Stimulated activated CD4-positive, alpha-beta T cell treated with anti-CD3 and anti-CD28 coated beads, Interleukin-1b, Interleukin-23, amount 100 ng/mL, for 24 hours (primary cell): ENCODE measurements at regions not wholly inside any gene's neighbourhood (a gene's known extent, or its start where the extent isn't known, plus 50 kb on each side); places are given as distances from the start of the nearest gene placed in this dataset.

Source experiments
- DNase-seq, 4 experiments: peaks; one replicate each; pipeline ENCODE4 v3.0.0-alpha.2; 2020; ENCODE audit warnings: low read depth in 4 of 4, low spot score in 1 of 4

- no peak for DNase-seq
Observed at GRCh38 chr5:117262572-117263131, 688.0 kb upstream of the SEMA6A start.

GRCh38 chr5:117261948-117262571 lies 687.4 kb upstream of the SEMA6A start:
- DNase-seq = no peak

DNA sequence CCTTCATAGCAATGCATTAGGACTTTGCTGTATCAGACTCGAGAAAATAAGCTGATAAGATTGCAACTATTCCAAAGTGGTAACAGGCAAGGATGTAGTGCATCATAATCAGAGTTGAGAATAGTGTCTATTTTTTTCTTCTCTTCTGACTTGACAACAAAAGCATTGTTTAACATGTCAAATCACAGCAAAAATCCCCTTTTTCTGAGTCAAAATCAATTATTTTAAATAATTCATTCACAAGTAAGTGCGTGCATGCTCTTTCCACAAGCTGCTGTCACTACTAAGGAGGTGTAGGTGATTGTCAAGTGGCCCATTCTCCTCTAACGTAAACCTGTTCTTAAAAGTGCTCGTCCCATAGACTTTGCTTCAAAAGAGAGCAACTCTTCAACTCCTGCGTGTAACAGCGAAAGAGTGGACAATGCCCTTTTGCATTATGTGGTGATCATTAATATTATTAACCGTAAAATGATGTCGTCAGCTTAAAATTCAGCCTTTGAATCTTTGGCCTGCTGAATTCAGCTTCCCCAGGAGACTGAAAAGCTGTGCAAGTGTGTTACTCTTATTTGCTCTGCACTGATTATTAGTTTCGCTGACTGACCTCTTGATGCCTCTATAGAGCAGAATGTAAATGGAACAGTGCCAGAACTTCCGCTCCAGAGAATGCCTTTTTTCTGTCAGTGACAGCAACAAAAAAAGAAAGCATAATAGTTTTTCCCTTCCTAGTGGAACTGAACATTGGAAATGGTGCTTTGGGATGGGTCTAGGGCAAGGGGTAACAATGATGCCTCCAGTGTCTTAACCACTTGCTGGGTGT lies 680.8 kb upstream of the SEMA6A start:
- no peak for DNase-seq

DNA sequence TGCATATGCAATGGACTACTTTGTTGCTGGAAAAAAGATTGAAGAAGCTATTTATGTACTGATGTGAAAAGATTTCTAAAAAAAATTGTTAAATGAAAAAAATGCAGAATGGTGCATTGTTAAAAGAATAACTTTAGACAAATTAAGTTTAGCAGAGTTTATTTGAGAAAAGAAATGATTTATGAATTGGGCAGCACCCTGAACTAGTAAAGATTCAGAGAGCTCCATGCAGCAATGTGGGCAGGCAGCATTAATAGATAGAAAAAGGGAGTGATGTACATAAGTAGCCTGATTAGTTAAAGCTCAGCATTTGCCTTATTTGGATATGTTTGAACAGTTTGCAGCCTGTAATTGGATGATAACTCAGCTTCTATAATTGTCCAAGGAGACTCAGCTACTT lies 677.9 kb upstream of the SEMA6A start:
- no peak for DNase-seq

- no peak for DNase-seq
Observed at GRCh38 chr5:117249086-117249815, 674.6 kb upstream of the SEMA6A start.

DNA sequence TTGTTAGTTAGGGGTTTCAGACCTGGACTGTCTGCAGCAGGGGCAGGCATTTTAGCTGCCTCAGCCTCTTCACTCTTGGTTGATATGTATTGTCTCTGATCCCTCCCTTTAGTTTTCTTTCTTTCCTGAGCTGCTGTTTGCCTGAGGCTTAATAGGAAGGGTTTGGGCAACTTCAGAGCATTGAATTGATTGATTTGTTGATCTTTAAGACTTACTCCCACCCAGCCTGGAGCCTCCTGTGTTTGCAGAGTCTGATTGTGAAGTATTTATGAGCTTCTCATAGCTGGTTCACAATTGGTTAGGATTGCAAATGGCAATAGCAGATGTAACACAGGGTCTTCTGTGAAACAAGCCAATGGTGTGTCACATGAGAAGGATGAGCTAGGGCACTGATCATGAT lies 671.8 kb upstream of the SEMA6A start:
- no peak for DNase-seq

DNA sequence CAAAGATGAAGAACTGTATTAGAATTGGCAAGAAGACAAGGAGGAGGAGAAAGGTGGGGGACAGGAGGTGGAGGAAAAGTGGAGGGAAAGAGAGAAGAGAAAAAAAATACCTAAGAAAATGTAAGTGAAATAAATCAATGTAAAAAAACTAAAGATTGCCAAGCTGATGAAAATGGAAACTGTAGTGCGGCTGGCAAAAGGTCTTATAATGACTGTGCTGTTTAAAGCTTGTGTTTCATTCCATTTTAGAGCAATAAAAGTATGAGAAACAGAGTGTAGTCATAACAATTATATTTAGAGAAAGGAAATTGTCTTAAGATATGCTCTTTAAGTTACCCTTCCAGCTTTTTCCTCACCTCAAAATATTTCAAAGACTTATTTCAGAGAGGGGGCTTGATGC lies 670.5 kb upstream of the SEMA6A start:
- no peak for DNase-seq

GRCh38 chr5:117242028-117242427 lies 667.4 kb upstream of the SEMA6A start:
- DNase-seq = no peak

DNA sequence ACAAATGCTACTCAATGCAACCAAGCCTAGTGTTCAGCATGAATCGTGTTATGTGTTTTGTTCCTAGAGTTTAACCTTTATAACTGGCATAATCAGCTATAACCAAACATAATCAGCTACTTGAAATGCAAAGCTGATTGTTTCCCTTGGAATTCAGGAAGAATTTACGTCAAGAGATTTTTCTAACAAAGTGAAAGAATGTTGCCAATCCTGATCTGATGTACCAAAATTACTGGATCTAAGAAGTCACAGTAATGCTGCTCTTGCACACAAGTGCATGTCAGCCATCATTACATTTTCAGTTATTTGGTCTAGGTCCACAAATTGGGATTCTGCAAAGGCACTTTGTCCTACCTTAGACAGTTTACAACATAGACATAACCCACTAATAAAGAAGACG lies 662.3 kb upstream of the SEMA6A start:
- no peak for DNase-seq

- DNase-seq = no peak
Observed at GRCh38 chr5:117235786-117236185, 661.2 kb upstream of the SEMA6A start.

DNA sequence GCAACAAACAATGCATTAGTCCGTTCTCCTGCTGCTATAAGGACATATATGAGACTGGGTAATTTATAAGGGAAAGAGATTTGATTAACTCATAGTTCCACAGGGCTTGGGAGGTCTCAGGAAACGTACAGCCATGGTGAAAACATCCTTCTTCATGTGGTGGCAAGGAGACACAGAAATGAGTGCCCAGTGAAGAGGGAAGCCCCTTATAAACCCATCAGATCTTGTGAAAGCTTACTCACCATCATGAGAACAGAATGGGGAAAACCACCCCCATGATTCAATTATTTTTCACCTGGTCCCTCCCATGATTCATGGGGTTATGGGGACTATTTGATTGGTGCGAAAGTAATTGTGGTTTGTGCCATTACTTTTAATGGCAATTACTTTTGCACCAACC lies 655.8 kb upstream of the SEMA6A start:
- no peak for DNase-seq

DNA sequence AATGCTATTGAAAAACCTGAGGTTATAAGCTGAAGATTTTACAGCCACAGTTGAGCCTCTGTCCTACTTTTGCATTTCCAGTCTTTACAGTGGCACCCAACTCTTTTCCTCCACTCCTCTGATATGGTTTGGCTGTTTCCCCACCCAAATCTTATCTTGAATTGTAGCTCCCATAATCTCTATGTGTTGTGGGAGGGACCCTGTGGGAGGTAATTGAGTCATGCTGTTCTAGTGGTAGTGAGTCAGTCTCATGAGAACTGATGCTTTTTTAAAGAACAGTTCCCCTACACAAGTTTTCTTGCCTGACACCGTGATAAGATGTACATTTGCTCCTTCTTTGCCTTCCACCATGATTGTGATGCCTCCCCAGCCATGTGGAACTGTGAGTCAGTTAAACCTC lies 646.1 kb upstream of the SEMA6A start:
- no peak for DNase-seq

DNA sequence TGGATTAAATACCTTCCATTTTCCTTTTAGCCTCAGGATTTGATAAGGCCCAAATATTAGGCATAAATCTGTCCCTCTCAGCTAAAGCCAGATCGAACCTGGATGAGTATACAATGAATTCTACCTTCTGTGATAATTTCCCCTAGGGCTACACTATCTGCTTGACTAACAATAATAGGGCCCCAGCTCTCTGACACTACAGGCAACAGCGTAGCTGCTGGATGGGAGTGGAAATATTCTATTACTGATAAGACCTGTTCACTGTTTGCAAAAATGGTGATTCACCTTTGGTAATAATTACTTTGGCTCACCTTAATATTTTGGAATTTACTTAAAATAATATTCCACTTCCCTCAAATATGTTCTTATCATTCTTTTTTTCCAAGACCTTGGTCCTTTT lies 644.2 kb upstream of the SEMA6A start:
- no peak for DNase-seq

- DNase-seq = no peak
Observed at GRCh38 chr5:117212866-117213265, 638.2 kb upstream of the SEMA6A start.

- no peak for DNase-seq
Observed at GRCh38 chr5:117210796-117211195, 636.2 kb upstream of the SEMA6A start.

GRCh38 chr5:117209479-117209878 lies 634.9 kb upstream of the SEMA6A start:
- DNase-seq = no peak

DNA sequence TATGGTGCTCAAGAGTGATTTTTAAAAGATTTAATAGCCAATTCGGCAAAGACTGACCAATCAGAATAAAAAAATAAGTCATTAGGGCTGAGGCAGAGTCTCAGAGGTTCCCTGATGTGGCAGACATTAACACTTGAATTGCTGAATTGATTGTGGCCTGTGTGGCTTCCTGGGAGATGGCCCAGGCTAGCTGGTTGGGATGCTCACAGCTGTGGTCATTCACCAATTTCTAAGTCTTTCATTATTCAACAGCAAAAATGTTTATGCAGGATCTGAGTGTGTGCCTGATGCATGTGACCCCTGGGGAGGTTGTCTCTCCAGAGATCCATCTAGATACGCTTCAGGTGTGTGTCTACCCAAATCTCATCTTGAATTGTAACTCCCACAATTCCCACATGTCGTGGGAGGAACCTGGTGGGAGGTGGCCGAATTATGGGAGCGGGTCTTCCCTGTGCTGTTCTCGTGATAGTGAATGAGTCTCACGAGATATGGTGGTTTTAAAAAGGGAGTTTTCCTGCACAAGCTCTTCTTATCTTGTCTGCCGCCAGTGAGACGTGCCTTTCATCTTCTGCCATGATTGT lies 632.6 kb upstream of the SEMA6A start:
- DNase-seq = no peak

DNA sequence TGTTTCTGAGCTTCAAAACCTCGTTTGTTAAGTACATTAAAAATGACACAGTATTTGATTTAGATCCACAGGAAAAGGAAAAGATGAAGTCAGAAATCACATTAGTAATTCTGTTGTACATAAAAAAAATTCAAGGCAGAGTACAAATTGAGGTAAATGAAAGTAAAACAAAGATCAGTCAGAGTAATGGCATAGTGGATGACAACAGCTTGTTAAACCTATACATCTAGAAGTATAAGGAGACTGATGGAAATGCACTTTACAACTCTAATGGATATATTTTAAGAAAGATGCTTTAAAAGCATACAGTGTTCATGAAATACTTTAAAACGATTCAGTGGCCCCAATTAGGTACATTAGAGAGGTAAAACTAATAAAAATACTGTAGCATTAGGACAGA lies 631.3 kb upstream of the SEMA6A start:
- no peak for DNase-seq

DNA sequence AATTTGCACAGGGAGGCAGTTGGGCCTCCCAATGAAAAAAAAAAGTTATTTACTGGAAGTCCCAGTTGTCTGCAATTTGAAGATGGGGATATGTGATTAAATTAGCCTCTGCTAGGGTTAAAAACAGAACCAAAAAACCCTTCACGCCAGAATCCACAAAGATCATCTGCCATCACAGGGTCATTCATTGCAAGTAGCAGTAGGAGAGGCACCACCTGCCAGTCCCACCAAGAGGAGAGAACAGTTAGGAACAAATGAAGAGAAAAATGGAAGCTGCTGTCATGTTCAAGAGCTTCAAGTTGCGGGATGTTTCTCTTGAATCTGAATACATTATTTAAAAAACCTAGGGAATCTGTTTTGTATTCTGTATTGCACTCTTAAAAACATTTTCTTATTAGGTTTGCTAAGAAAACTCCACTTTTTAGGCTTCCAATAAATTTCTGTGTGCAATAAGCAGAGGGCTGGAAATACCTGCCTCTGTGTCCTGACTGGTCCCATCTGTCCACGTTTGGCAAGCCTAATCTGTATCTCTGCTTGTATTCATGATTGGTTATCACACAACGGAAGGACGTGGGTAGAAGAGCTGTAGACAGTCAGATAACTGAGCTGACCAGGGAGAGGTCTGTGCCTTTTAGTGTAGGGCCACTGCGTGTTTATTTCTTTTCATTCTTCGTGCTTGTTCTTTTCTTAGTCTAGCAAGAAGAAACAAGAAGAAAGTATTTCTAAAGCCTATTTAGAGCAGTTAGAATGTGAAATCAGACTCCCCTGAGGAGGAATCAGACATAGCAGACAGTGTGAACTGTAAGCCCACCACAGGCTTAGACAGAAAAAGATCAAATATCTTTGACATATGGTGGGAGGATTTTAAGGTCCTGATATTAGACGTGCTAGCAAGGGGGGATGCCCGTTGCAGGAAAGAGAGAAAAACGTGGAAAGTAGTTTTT lies 630.6 kb upstream of the SEMA6A start:
- no peak for DNase-seq

GRCh38 chr5:117204404-117204803 lies 629.8 kb upstream of the SEMA6A start:
- DNase-seq = no peak
